HS-5 (cell line): ENCODE measurements at regions not wholly inside any gene's neighbourhood (a gene's known extent, or its start where the extent isn't known, plus 50 kb on each side); places are given as distances from the start of the nearest gene placed in this dataset.

ENCODE experiments used
- DNase-seq: peaks from one replicate; pipeline ENCODE4 v3.0.0-alpha.2; 2012; ENCODE audit warnings: low read depth

GRCh38 chr1:90402893-90403849 is 313.9 kb downstream of the BARHL2 start:
- peak; percentile 99 for DNase-seq

- no peak for DNase-seq
Observed at GRCh38 chr1:90400131-90400530, 317.0 kb downstream of the BARHL2 start.

GRCh38 chr1:90396917-90397316 is 320.2 kb downstream of the BARHL2 start:
- DNase-seq, result no peak

- no peak for DNase-seq
Observed at GRCh38 chr1:90394247-90394646, 322.9 kb downstream of the BARHL2 start.

GRCh38 chr1:90393025-90393424 is 324.1 kb downstream of the BARHL2 start:
- no peak for DNase-seq

GRCh38 chr1:90391126-90391525 is 326.0 kb downstream of the BARHL2 start:
- DNase-seq, result no peak

GRCh38 chr1:90387805-90388204 is 329.3 kb downstream of the BARHL2 start:
- DNase-seq, result no peak

- peak; percentile 76 for DNase-seq
Observed at GRCh38 chr1:90386899-90387720, 330.0 kb downstream of the BARHL2 start.

- no peak for DNase-seq
Observed at GRCh38 chr1:90384193-90384592, 332.9 kb downstream of the BARHL2 start.

- DNase-seq, result no peak
Observed at GRCh38 chr1:90382161-90382560, 334.9 kb downstream of the BARHL2 start.

GRCh38 chr1:90381598-90381997 is 335.5 kb downstream of the BARHL2 start:
- DNase-seq, result no peak

GRCh38 chr1:90371448-90371813 is 345.7 kb downstream of the BARHL2 start:
- DNase-seq, result no peak

- no peak for DNase-seq
Observed at GRCh38 chr1:90370686-90371447, 346.2 kb downstream of the BARHL2 start.

- no peak for DNase-seq
Observed at GRCh38 chr1:90362163-90362562, 354.9 kb downstream of the BARHL2 start.

- no peak for DNase-seq
Observed at GRCh38 chr1:90361026-90361425, 356.1 kb downstream of the BARHL2 start.

- DNase-seq, result no peak
Observed at GRCh38 chr1:90359994-90360393, 357.1 kb downstream of the BARHL2 start.

- DNase-seq, result no peak
Observed at GRCh38 chr1:90358448-90358847, 358.7 kb downstream of the BARHL2 start.

- no peak for DNase-seq
Observed at GRCh38 chr1:90357995-90358394, 359.1 kb downstream of the BARHL2 start.

GRCh38 chr1:90356991-90357390 is 360.1 kb downstream of the BARHL2 start:
- no peak for DNase-seq

- DNase-seq, result no peak
Observed at GRCh38 chr1:90356101-90356500, 361.0 kb downstream of the BARHL2 start.

GRCh38 chr1:90354704-90355103 is 359.8 kb downstream of the ZNF326 start:
- no peak for DNase-seq

GRCh38 chr1:90351019-90351418 is 356.1 kb downstream of the ZNF326 start:
- no peak for DNase-seq
